ENCODE measurements at regions not wholly inside any gene's neighbourhood (a gene's known extent, or its start where the extent isn't known, plus 50 kb on each side); places are given as distances from the start of the nearest gene placed in this dataset.

- TF ChIP-seq CTCF (IDR thresholded peaks at IDR 0.05; ENCODE audit: insufficient read depth, low read length, poor library complexity, severe bottlenecking) (no peak), EZH2phosphoT487 (conservative IDR thresholded peaks at IDR 0.05; ENCODE audit: low read length) (no peak)
Measured at GRCh38 chr17:71273441-71273840, 847.4 kb upstream of the SOX9 start.
